IMR-90 (cell line): ENCODE measurements at regions not wholly inside any gene's neighbourhood (a gene's known extent, or its start where the extent isn't known, plus 50 kb on each side); places are given as distances from the start of the nearest gene placed in this dataset.

Experiments used
- ATAC-seq: fragments of 200-7000 bp; cut with Tn5 transposase; 2 replicates; pipeline ENCODE4 v1.9.1; 2020; ENCODE audit warnings: low read depth, mild to moderate bottlenecking, moderate library complexity
- BruUV-seq: library from RNA; stranded (reverse); fragments of 400-500 nt; replicated peaks from 2 replicates; lab custom pipeline; 2021; lab: Mats Ljungman, UMichigan
- CTCF ChIA-PET: fragments of 300-600 bp; formaldehyde crosslinking; extraction: SDS; loops from one replicate; lab custom pipeline; 2021; ENCODE audit warnings: antibody characterized with exemption; lab: Yijun Ruan, JAX
- POLR2A ChIA-PET: fragments of 300-600 bp; sonication (Branson Sonifier 250); formaldehyde crosslinking; loops from one replicate; lab custom pipeline; 2022; ENCODE audit warnings: antibody characterized with exemption; ENCODE audit not compliant: unreplicated experiment; lab: Charles Lee
- DNase-seq: peaks from one replicate; pipeline ENCODE4 v3.0.0; 2013
- H2AFZ ChIP-seq: replicated peaks from 2 replicates; pipeline ENCODE3; 2013; ENCODE audit warnings: low read length, mild to moderate bottlenecking; ENCODE audit not compliant: poor library complexity
- H2AK5ac ChIP-seq: 2 replicates; pipeline ENCODE4 v1.6.1; 2013; ENCODE audit warnings: low read depth, low read length, inconsistent platforms
- H2AK9ac ChIP-seq: replicated peaks from 2 replicates; pipeline ENCODE3; 2013; ENCODE audit warnings: mild to moderate bottlenecking, low read depth, low read length, moderate library complexity; ENCODE audit not compliant: poor library complexity
- H2BK120ac ChIP-seq: 2 replicates; pipeline ENCODE4 v1.6.1; 2013; ENCODE audit warnings: low read depth, low read length, inconsistent platforms
- H2BK15ac ChIP-seq: 3 replicates; pipeline ENCODE4 v1.6.1; 2013; ENCODE audit warnings: low read depth, low read length, inconsistent platforms
- H2BK20ac ChIP-seq: 2 replicates; pipeline ENCODE4 v1.6.1; 2013; ENCODE audit warnings: low read depth, mild to moderate bottlenecking, inconsistent platforms, low read length, moderate library complexity
- H2BK5ac ChIP-seq: 2 replicates; pipeline ENCODE4 v1.6.1; 2013; ENCODE audit warnings: mild to moderate bottlenecking, low read depth, low read length, inconsistent platforms; ENCODE audit not compliant: poor library complexity, severe bottlenecking
- H3K14ac ChIP-seq: replicated peaks from 2 replicates; pipeline ENCODE4 v1.6.1; 2013; ENCODE audit warnings: low read depth, low read length, inconsistent platforms
- H3K18ac ChIP-seq: 2 replicates; pipeline ENCODE4 v1.6.1; 2013; ENCODE audit warnings: low read depth, low read length, control low read depth
- H3K23ac ChIP-seq: 2 replicates; pipeline ENCODE4 v1.6.1; 2013; ENCODE audit warnings: low read depth, low read length, inconsistent platforms
- H3K27ac ChIP-seq: 2 replicates; pipeline ENCODE4 v1.5.1; 2013; ENCODE audit warnings: mild to moderate bottlenecking, control low read depth, low read length; ENCODE audit not compliant: insufficient read depth
- H3K27me3 ChIP-seq: 2 replicates; pipeline ENCODE4 v1.6.1; 2013; ENCODE audit warnings: low read length; ENCODE audit not compliant: control insufficient read depth, insufficient read depth
- H3K36me3 ChIP-seq: 2 replicates; pipeline ENCODE4 v1.6.1; 2013; ENCODE audit warnings: low read length, mixed read lengths; ENCODE audit not compliant: control insufficient read depth, insufficient read depth
- H3K4ac ChIP-seq: 2 replicates; pipeline ENCODE4 v1.6.1; 2013; ENCODE audit warnings: low read depth, low read length, inconsistent platforms
- H3K4me1 ChIP-seq: 2 replicates; pipeline ENCODE4 v1.6.1; 2013; ENCODE audit warnings: low read length, mixed read lengths; ENCODE audit not compliant: control insufficient read depth, insufficient read depth
- H3K4me2 ChIP-seq: 2 replicates; pipeline ENCODE4 v1.6.1; 2013; ENCODE audit warnings: low read depth, mild to moderate bottlenecking, control low read depth, low read length, moderate library complexity
- H3K4me3 ChIP-seq: 2 replicates; pipeline ENCODE4 v1.5.1; 2013; ENCODE audit warnings: low read depth, mild to moderate bottlenecking, control low read depth, low read length, moderate library complexity; ENCODE audit not compliant: insufficient read depth
- H3K56ac ChIP-seq: 2 replicates; pipeline ENCODE4 v1.6.1; 2013; ENCODE audit warnings: low read length, inconsistent platforms; ENCODE audit not compliant: insufficient read depth; ENCODE audit errors: extremely low read depth
- H3K79me1 ChIP-seq, 2 experiments: 2 replicates each; pipeline ENCODE4 v1.6.1; 2013; ENCODE audit warnings: low read length in 2 of 2, inconsistent platforms in 1 of 2, low read depth in 1 of 2
- H3K9ac ChIP-seq: 2 replicates; pipeline ENCODE4 v1.6.1; 2013; ENCODE audit warnings: low read depth, low read length, control low read depth
- H3K9me1 ChIP-seq: 2 replicates; pipeline ENCODE4 v1.6.1; 2013; ENCODE audit warnings: low read length, inconsistent platforms; ENCODE audit not compliant: insufficient read depth
- H3K9me3 ChIP-seq: 2 replicates; pipeline ENCODE4 v1.6.1; 2013; ENCODE audit warnings: low read length; ENCODE audit not compliant: control insufficient read depth, insufficient read depth
- H4K20me1 ChIP-seq: 2 replicates; pipeline ENCODE4 v1.6.1; 2013; ENCODE audit warnings: low read length, inconsistent platforms; ENCODE audit not compliant: insufficient read depth
- H4K5ac ChIP-seq: 2 replicates; pipeline ENCODE4 v1.6.1; 2013; ENCODE audit warnings: mild to moderate bottlenecking, low read depth, low read length, control low read depth
- H4K8ac ChIP-seq, 2 experiments: 2 replicates each; pipeline ENCODE4 v1.6.1; 2013; ENCODE audit warnings: low read depth in 2 of 2, low read length in 2 of 2, control low read depth in 1 of 2, inconsistent platforms in 1 of 2
- H4K91ac ChIP-seq: 2 replicates; pipeline ENCODE4 v1.6.1; 2013; ENCODE audit warnings: low read depth, low read length, inconsistent platforms; ENCODE audit not compliant: insufficient read depth
- CEBPB ChIP-seq: IDR thresholded peaks from 2 replicates; pipeline ENCODE4 v1.6.1; 2012; ENCODE audit warnings: low read depth, low read length, improper control_type of control experiment
- CHD1 ChIP-seq: IDR thresholded peaks from 2 replicates; pipeline ENCODE4 v1.6.1; 2012; ENCODE audit warnings: low read depth, low read length, improper control_type of control experiment
- CTCF ChIP-seq: conservative IDR thresholded peaks from 2 replicates; pipeline ENCODE4 v1.5.1; 2012; ENCODE audit warnings: mild to moderate bottlenecking, low read depth, low read length, improper control_type of control experiment
- FOS ChIP-seq: fragments of 150-350 bp; IDR thresholded peaks from 2 replicates; pipeline ENCODE4 v1.6.1; 2016; ENCODE audit warnings: low read depth, low read length
- MAZ ChIP-seq: IDR thresholded peaks from 2 replicates; pipeline ENCODE4 v1.6.1; 2012; ENCODE audit warnings: low read depth, mild to moderate bottlenecking, low read length, improper control_type of control experiment, moderate library complexity, borderline replicate concordance
- NFE2L2 ChIP-seq: fragments of 150-350 bp; IDR thresholded peaks from 2 replicates; pipeline ENCODE4 v1.6.1; 2016; ENCODE audit warnings: low read depth, mild to moderate bottlenecking, low read length
- POLR2A ChIP-seq: IDR thresholded peaks from 2 replicates; pipeline ENCODE4 v1.6.1; 2012; ENCODE audit warnings: mild to moderate bottlenecking, low read depth, low read length
- RAD21 ChIP-seq: IDR thresholded peaks from 2 replicates; pipeline ENCODE4 v1.6.1; 2012; ENCODE audit warnings: low read length, improper control_type of control experiment
- RCOR1 ChIP-seq: IDR thresholded peaks from 2 replicates; pipeline ENCODE4 v1.6.1; 2012; ENCODE audit warnings: mild to moderate bottlenecking, low read length, improper control_type of control experiment; ENCODE audit not compliant: insufficient replicate concordance
- RFX5 ChIP-seq: IDR thresholded peaks from 2 replicates; pipeline ENCODE4 v1.8.0; 2012; ENCODE audit warnings: low read depth, mild to moderate bottlenecking, low read length, moderate library complexity
- WGBS, 2 experiments: methylation state at CpG; one replicate each; pipeline versions ENCODE4 v1.1.5 to v1.1.7; 2013; ENCODE audit warnings: missing lambda C conversion rate in 2 of 2; ENCODE audit not compliant: insufficient read length in 1 of 2; ENCODE audit errors: extremely low coverage in 2 of 2; 5-methylcytosine and 5-hydroxymethylcytosine counted together
- dilution Hi-C: fragments of 300-500 bp; cut with HindIII; formaldehyde crosslinking; loops from one replicate; pipeline ENCODE4 v1.14.3; 2018; ENCODE audit warnings: low sequenced_read_pairs; ENCODE audit not compliant: unreplicated experiment
- in situ Hi-C: fragments of 300-500 bp; cut with MboI; formaldehyde crosslinking; loops from 3 replicates; pipeline ENCODE4 v1.14.3; 2019; ENCODE audit warnings: low sequenced_read_pairs, inconsistent platforms, mixed read lengths
- intact Hi-C: fragments of 100-400 bp; cut with micrococcal nuclease; formaldehyde crosslinking; loops from 2 replicates; pipeline ENCODE4 v1.10.0; 2022
- TF ChIP-seq, protein P1 (sequence below): fragments of 150-350 bp; IDR thresholded peaks from 2 replicates; pipeline ENCODE4 v1.6.1; 2017; ENCODE audit warnings: mild to moderate bottlenecking, antibody characterized with exemption, low read length, low read depth
- TF ChIP-seq, protein P2 (sequence below): fragments of 150-350 bp; IDR thresholded peaks from 2 replicates; pipeline ENCODE4 v1.6.1; 2016; ENCODE audit warnings: low read depth, mild to moderate bottlenecking, low read length, moderate library complexity, borderline replicate concordance

DNA sequence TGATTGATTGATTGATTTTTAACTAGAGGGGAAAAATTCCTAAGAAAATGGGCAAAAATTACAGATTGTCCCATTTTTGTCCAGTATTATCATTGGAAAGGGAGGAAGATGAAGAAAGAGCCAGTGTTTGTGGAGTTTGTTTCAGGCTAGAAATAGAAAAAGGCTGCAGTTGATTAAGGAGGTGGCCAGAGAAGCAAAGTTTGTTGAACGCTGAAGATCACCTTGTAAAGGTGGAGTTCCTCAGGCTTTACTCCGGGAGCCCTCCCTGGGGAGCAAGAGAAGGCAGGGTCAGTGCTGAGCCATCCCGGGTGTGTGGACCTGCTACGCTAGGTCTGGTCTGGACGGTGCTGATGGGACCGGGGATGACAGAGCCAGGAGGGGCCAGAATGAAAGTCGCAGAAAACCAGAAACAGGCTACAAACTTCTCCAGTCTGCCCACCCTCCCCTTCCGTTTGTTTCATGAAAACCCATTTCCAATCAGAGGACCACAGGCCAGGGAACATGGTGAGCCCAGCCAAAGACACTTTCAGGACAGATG lies 222.6 kb upstream of the FOXF1 start:
- POLR2A ChIA-PET = no interaction called here
- no peak for ATAC-seq
- peak overlapping the region; percentile 80; the same call in 1 of the 3 replicates for H2BK15ac ChIP-seq
- no peak overlapping the region for H4K5ac ChIP-seq
- peak overlapping the region; percentile 10; the same call in 1 of the 2 replicates for H2BK20ac ChIP-seq
- H3K23ac ChIP-seq = no peak overlapping the region
- peaks cover 6% of the 10 kb centered on the region for H3K27me3 ChIP-seq
- peaks cover 7% of the 10 kb centered on the region; the same call in 1 of the 2 replicates for H3K9me1 ChIP-seq
- H3K4me2 ChIP-seq = no peak overlapping the region
- dilution Hi-C loops = no loop called here
- H3K9me3 ChIP-seq = no peaks in the 10 kb centered on the region
- H3K4ac ChIP-seq = peak overlapping the region; percentile 67
- H2AFZ ChIP-seq = no peak overlapping the region
- no TSS peak for BruUV-seq
- no peak overlapping the region for H3K56ac ChIP-seq
- H3K9ac ChIP-seq = no peak overlapping the region
- no peak overlapping the region for H2AK9ac ChIP-seq
- H2AK5ac ChIP-seq = peak overlapping the region; percentile 60; the same call in 1 of the 2 replicates
- H4K8ac ChIP-seq = peak overlapping the region in 1 of 2 experiments; percentile 3; a peak in 1 of 4 replicates
- no peak overlapping the region for H3K4me3 ChIP-seq
- H3K4me1 ChIP-seq = peaks cover 8% of the 10 kb centered on the region; the same call in 1 of the 2 replicates
- H2BK120ac ChIP-seq = peak overlapping the region; percentile 50
- no peak overlapping the region for H3K18ac ChIP-seq
- peak overlapping the region; percentile 50 for H4K91ac ChIP-seq
- DNase-seq = no peak
- 79% methylated on average over 4 of the region's 8 CpGs; no CpG with 5 or more reads in 1 of the 2 experiments for WGBS, 2 experiments
- no peak overlapping the region for H3K14ac ChIP-seq
- H3K27ac ChIP-seq = no peak overlapping the region
- H3K79me1 ChIP-seq = peaks cover 0 to 5% of the 10 kb centered on the region in 2 experiments; a peak in 1 of 4 replicates
- no peak for TF ChIP-seq POLR2A
- TF ChIP-seq FOS = no peak
- no peak for TF ChIP-seq RFX5
- TF ChIP-seq RAD21 = no peak
- no peak for TF ChIP-seq MAZ
- no peak for TF ChIP-seq NFE2L2
- no peak for TF ChIP-seq CTCF
- TF ChIP-seq CEBPB = no peak
- TF ChIP-seq, protein P1, sequence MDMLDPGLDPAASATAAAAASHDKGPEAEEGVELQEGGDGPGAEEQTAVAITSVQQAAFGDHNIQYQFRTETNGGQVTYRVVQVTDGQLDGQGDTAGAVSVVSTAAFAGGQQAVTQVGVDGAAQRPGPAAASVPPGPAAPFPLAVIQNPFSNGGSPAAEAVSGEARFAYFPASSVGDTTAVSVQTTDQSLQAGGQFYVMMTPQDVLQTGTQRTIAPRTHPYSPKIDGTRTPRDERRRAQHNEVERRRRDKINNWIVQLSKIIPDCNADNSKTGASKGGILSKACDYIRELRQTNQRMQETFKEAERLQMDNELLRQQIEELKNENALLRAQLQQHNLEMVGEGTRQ = no peak
- TF ChIP-seq RCOR1 = no peak
- TF ChIP-seq, protein P2, sequence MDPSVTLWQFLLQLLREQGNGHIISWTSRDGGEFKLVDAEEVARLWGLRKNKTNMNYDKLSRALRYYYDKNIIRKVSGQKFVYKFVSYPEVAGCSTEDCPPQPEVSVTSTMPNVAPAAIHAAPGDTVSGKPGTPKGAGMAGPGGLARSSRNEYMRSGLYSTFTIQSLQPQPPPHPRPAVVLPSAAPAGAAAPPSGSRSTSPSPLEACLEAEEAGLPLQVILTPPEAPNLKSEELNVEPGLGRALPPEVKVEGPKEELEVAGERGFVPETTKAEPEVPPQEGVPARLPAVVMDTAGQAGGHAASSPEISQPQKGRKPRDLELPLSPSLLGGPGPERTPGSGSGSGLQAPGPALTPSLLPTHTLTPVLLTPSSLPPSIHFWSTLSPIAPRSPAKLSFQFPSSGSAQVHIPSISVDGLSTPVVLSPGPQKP = no peak
- TF ChIP-seq CHD1 = no peak
- H3K36me3 ChIP-seq = no peaks in the 10 kb centered on the region
- CTCF ChIA-PET = no interaction called here
- in situ Hi-C loops = no loop called here
- H2BK5ac ChIP-seq = no peak overlapping the region
- no peaks in the 10 kb centered on the region for H4K20me1 ChIP-seq
- intact Hi-C loops = no loop called here
